ENCODE measurements at regions not wholly inside any gene's neighbourhood (a gene's known extent, or its start where the extent isn't known, plus 50 kb on each side); places are given as distances from the start of the nearest gene placed in this dataset.

GRCh38 chr6:149209871-149210775 lies 107.4 kb upstream of the TAB2 start:
- peak overlapping the region in 11 of 21 experiments; percentile 13 to 77 (median 54) for H3K27ac ChIP-seq
- no peak overlapping the region for H3K4me3 ChIP-seq

- no peak overlapping the region for H3K4me3 ChIP-seq
- peak overlapping the region in 10 of 21 experiments; percentile 13 to 77 (median 54) for H3K27ac ChIP-seq
These were observed 106.4 kb upstream of the TAB2 start for GRCh38 chr6:149211046-149211571.

- no peak overlapping the region for H3K4me3 ChIP-seq
These were observed 105.3 kb upstream of the TAB2 start for GRCh38 chr6:149212206-149212605.

GRCh38 chr6:149212892-149213801 lies 104.4 kb upstream of the TAB2 start:
- H3K27ac ChIP-seq = peak overlapping the region in 9 of 21 experiments; percentile 13 to 77 (median 27)
- H3K4me3 ChIP-seq = no peak overlapping the region

More at GRCh38 chr6:149212206-149212605, 105.3 kb upstream of the TAB2 start:
- peak overlapping the region in 7 of 21 experiments; percentile 13 to 77 (median 30) for H3K27ac ChIP-seq

- Histone ChIP-seq H3K27ac (peak overlapping the region in 2 of 21 experiments; percentile 66 to 77), H3K4me3 (no peak overlapping the region)
These were observed 103.7 kb upstream of the TAB2 start for GRCh38 chr6:149213829-149214228.

- Histone ChIP-seq H3K27ac (no peak overlapping the region), H3K4me3 (no peak overlapping the region)
These were observed 101.1 kb upstream of the TAB2 start for GRCh38 chr6:149216459-149216858.

GRCh38 chr6:149217466-149217888 lies 100.0 kb upstream of the TAB2 start:
- H3K4me3 ChIP-seq = no peak overlapping the region

GRCh38 chr6:149218471-149218870 lies 99.0 kb upstream of the TAB2 start:
- H3K4me3 ChIP-seq = no peak overlapping the region
- H3K27ac ChIP-seq = no peak overlapping the region

More at GRCh38 chr6:149217466-149217888, 100.0 kb upstream of the TAB2 start:
- no peak overlapping the region for H3K27ac ChIP-seq

- Histone ChIP-seq H3K4me3 (no peak overlapping the region), H3K27ac (no peak overlapping the region)
These were observed 98.6 kb upstream of the TAB2 start for GRCh38 chr6:149218915-149219314.

- no peak overlapping the region for H3K27ac ChIP-seq
These were observed 96.4 kb upstream of the TAB2 start for GRCh38 chr6:149220882-149221773.

GRCh38 chr6:149221774-149222070 lies 95.8 kb upstream of the TAB2 start:
- Histone ChIP-seq H3K27ac (no peak overlapping the region), H3K4me3 (no peak overlapping the region)

More at GRCh38 chr6:149220882-149221773, 96.4 kb upstream of the TAB2 start:
- H3K4me3 ChIP-seq = no peak overlapping the region

- no peak overlapping the region for H3K27ac ChIP-seq
- H3K4me3 ChIP-seq = no peak overlapping the region
These were observed 94.2 kb upstream of the TAB2 start for GRCh38 chr6:149223120-149223903.

- Histone ChIP-seq H3K27ac (no peak overlapping the region), H3K4me3 (no peak overlapping the region)
These were observed 93.6 kb upstream of the TAB2 start for GRCh38 chr6:149223904-149224351.

GRCh38 chr6:149224399-149224798 lies 93.1 kb upstream of the TAB2 start:
- no peak overlapping the region for H3K27ac ChIP-seq
- H3K4me3 ChIP-seq = no peak overlapping the region

- H3K4me3 ChIP-seq = no peak overlapping the region
- no peak overlapping the region for H3K27ac ChIP-seq
These were observed 92.1 kb upstream of the TAB2 start for GRCh38 chr6:149225370-149225769.

GRCh38 chr6:149225946-149226345 lies 91.6 kb upstream of the TAB2 start:
- no peak overlapping the region for H3K4me3 ChIP-seq
- H3K27ac ChIP-seq = no peak overlapping the region

- Histone ChIP-seq H3K27ac (no peak overlapping the region), H3K4me3 (no peak overlapping the region)
These were observed 89.7 kb upstream of the TAB2 start for GRCh38 chr6:149227796-149228195.

- H3K4me3 ChIP-seq = no peak overlapping the region
- no peak overlapping the region for H3K27ac ChIP-seq
These were observed 89.1 kb upstream of the TAB2 start for GRCh38 chr6:149228311-149228955.
